RWPE1 (cell line): ENCODE measurements at regions not wholly inside any gene's neighbourhood (a gene's known extent, or its start where the extent isn't known, plus 50 kb on each side); places are given as distances from the start of the nearest gene placed in this dataset.

Experiments
- CTCF ChIA-PET: fragments of 350-600 bp; sonication (Branson Sonifier 250); formaldehyde crosslinking; extraction: SDS; loops from one replicate; lab custom pipeline; 2021; lab: Yijun Ruan, JAX
- POLR2A ChIA-PET: fragments of 400-600 bp; formaldehyde crosslinking; extraction: SDS; loops from one replicate; lab custom pipeline; 2020; ENCODE audit warnings: antibody characterized with exemption; ENCODE audit not compliant: low non-redundant PET; lab: Yijun Ruan, JAX
- DNase-seq: peaks from one replicate; pipeline ENCODE4 v3.0.0; 2012; ENCODE audit warnings: low spot score
- H3K27ac ChIP-seq: fragments of 450-650 bp; 2 replicates; pipeline ENCODE4 v1.5.1; 2017
- CTCF ChIP-seq: fragments of 450-650 bp; conservative IDR thresholded peaks from 2 replicates; pipeline ENCODE4 v1.5.1; 2017; ENCODE audit warnings: low read depth, mild to moderate bottlenecking

DNA sequence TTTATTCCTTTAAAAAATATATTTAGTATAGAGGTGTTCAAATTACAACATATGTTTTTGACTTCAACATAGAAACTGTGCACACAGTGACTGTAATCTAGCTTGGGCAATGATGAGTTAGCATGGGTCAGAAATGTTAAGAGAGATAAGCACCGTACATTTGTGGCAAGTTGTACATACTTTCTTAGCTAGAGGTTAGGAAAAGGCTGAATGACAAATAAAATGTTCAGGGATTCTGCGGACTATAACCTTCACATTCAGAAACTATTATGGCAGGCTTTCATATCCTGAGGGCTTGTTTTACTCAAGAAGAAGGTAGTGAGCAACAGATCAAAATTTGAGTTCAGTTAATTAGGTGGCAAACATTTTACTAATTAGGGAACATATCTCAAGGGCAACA lies 379.7 kb upstream of the EPHA6 start:
- POLR2A ChIA-PET: no interaction called here
- DNase-seq: no peak
- TF ChIP-seq CTCF: no peak
- no peak overlapping the region for H3K27ac ChIP-seq
- CTCF ChIA-PET: no interaction called here

DNA sequence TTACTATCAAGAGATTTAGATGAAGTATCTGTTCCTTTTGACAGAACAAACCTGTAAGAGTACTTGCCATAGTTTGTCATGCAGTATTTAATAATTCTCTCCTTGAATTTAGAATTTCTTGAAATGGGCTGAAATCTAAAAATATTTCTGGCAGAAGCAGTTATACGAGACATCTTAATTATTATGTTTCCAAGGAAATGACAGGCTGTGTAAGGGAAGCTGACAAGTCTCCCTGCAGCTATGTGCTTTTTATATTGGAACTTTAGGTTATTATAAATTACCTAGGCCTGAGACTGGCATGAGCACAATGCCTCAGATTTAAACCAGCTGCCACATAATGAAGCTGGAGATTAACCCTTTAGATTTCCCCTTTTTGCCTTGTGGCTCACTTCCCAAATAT lies 365.0 kb upstream of the EPHA6 start:
- no peak for DNase-seq
- no peak overlapping the region for H3K27ac ChIP-seq

GRCh38 chr3:96449803-96450202 lies 364.6 kb upstream of the EPHA6 start:
- POLR2A ChIA-PET: no interaction called here
- no peak overlapping the region for H3K27ac ChIP-seq
- no peak for DNase-seq
- CTCF ChIA-PET: interaction anchor here (0.6 kb wide), 1 partner anchor 240 kb away, joined by 3 read pairs; no protein-coding TSS in a partner anchor
- TF ChIP-seq CTCF: no peak

More for the DNA sequence above, 365.0 kb upstream of the EPHA6 start:
- POLR2A ChIA-PET: no interaction called here
- CTCF ChIA-PET: interaction anchor here (0.6 kb wide), 1 partner anchor 240 kb away, joined by 3 read pairs; no protein-coding TSS in a partner anchor
- TF ChIP-seq CTCF: no peak

DNA sequence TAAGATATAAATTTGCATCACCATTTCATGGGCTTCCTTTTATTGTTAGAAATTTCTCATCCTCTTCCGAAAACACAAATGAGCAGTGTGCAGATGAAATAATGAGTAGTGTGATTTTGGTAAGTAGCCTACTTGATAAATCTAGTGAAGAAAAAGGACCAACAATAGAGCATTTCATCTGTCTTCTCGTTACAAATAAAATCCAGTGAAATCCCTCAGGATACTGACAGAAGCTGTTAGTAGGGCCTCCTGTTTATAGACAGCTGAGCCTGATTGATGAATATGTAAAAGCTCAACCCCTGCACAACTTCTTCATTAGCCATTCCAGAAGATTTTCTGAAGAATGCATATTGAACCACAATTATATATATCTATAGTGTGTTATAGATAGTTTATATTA lies 363.7 kb upstream of the EPHA6 start:
- DNase-seq: no peak
- CTCF ChIA-PET: no interaction called here
- no peak overlapping the region for H3K27ac ChIP-seq
- no peak for TF ChIP-seq CTCF
- POLR2A ChIA-PET: no interaction called here

- ChIA-PET CTCF (no interaction called here), POLR2A (no interaction called here)
- H3K27ac ChIP-seq: no peak overlapping the region
- no peak for TF ChIP-seq CTCF
- DNase-seq: no peak
These were observed 348.9 kb upstream of the EPHA6 start for GRCh38 chr3:96465521-96465920.

DNA sequence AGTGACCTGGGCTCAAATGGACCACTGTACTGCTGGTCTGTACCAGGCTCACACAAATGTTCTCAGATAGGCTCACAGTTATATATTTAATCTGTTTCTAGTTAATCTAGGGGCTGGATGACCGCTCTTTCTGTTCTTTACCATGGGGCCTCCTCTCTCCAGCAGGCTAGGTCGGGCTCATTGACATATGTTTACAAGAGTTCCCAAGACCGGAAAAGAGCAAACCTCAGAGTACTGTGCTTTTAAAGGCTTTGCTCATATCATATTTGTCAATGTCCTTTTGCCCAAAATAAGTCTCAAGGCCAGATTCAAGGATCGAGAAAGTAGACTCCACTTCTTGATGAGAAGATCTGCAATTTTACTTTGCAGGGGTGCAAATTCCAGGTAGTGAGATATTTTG lies 348.0 kb upstream of the EPHA6 start:
- ChIA-PET CTCF (no interaction called here), POLR2A (no interaction called here)
- no peak overlapping the region for H3K27ac ChIP-seq
- no peak for DNase-seq
- no peak for TF ChIP-seq CTCF

DNA sequence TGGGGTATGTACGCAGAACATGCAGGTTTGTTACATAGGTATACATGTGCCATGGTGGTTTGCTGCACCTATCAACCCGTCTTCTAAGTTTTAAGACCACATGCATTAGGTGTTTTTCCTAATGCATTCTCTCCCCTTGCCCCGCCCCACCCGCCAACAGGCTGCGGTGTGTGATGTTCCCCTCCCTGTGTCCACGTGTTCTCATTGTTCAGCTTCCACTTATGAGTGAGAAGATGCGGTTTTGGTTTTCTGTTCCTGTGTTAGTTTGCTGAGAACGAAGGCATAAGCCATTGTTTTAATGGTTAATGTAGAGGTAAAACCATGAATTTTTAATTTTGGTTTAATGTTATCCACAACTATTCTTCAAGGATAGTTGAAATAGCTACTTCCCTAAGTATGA lies 346.8 kb upstream of the EPHA6 start:
- POLR2A ChIA-PET: no interaction called here
- H3K27ac ChIP-seq: no peak overlapping the region
- TF ChIP-seq CTCF: no peak
- no peak for DNase-seq
- CTCF ChIA-PET: no interaction called here
